OCI-LY7 (cell line): ENCODE measurements at regions not wholly inside any gene's neighbourhood (a gene's known extent, or its start where the extent isn't known, plus 50 kb on each side); places are given as distances from the start of the nearest gene placed in this dataset.

Source experiments
- BruUV-seq: library from RNA; stranded (reverse); fragments of 400-500 nt; replicated peaks from 2 replicates; lab custom pipeline; 2021; lab: Mats Ljungman, UMichigan
- CTCF ChIA-PET: fragments of 300-600 bp; sonication (Branson Sonifier 250); formaldehyde crosslinking; loops from one replicate; lab custom pipeline; 2022; ENCODE audit warnings: antibody characterized with exemption; ENCODE audit not compliant: unreplicated experiment; lab: Charles Lee
- POLR2A ChIA-PET: fragments of 300-600 bp; sonication (Branson Sonifier 250); formaldehyde crosslinking; loops from one replicate; lab custom pipeline; 2022; ENCODE audit warnings: antibody characterized with exemption; lab: Charles Lee
- DNase-seq: peaks from one replicate; pipeline ENCODE4 v3.0.0-alpha.2; 2015; ENCODE audit warnings: low spot score
- H2AFZ ChIP-seq: fragments of 200-600 bp; sonication (generic), shearing (Covaris generic); 2 replicates; pipeline ENCODE4 v1.6.1; 2014; ENCODE audit warnings: mild to moderate bottlenecking, antibody characterized with exemption, low read length, moderate library complexity
- H3K27ac ChIP-seq: fragments of 200-600 bp; sonication (generic); 2 replicates; pipeline ENCODE4 v1.5.1; 2014; ENCODE audit warnings: mixed run types, low read depth, mild to moderate bottlenecking, moderate library complexity, low read length, inconsistent platforms; ENCODE audit not compliant: poor library complexity, severe bottlenecking
- H3K36me3 ChIP-seq: fragments of 200-600 bp; sonication (generic); 2 replicates; pipeline ENCODE4 v1.6.1; 2014; ENCODE audit warnings: mild to moderate bottlenecking, antibody characterized with exemption, low read length, moderate library complexity, mixed read lengths; ENCODE audit not compliant: insufficient read depth
- H3K4me1 ChIP-seq: fragments of 200-600 bp; sonication (generic); 2 replicates; pipeline ENCODE4 v1.5.1; 2014; ENCODE audit warnings: mild to moderate bottlenecking, low read length; ENCODE audit not compliant: insufficient read depth, poor library complexity, severe bottlenecking
- H3K4me2 ChIP-seq: fragments of 200-600 bp; sonication (generic); 2 replicates; pipeline ENCODE4 v1.6.1; 2014; ENCODE audit warnings: mild to moderate bottlenecking, low read length
- H3K4me3 ChIP-seq: fragments of 200-600 bp; sonication (generic); 2 replicates; pipeline ENCODE4 v1.5.1; 2014; ENCODE audit warnings: mild to moderate bottlenecking, low read depth, low read length; ENCODE audit not compliant: poor library complexity, severe bottlenecking
- H3K79me2 ChIP-seq: fragments of 200-600 bp; sonication (generic); 2 replicates; pipeline ENCODE4 v1.6.1; 2016; ENCODE audit warnings: low read depth, mild to moderate bottlenecking, low read length, moderate library complexity, mixed read lengths; ENCODE audit not compliant: insufficient read depth
- H3K9me2 ChIP-seq: fragments of 200-600 bp; sonication (generic); 2 replicates; pipeline ENCODE4 v1.6.1; 2016; ENCODE audit warnings: mild to moderate bottlenecking, low read length, mixed read lengths; ENCODE audit not compliant: insufficient read depth
- H3K9me3 ChIP-seq: fragments of 200-600 bp; sonication (generic); 2 replicates; pipeline ENCODE4 v1.6.1; 2014; ENCODE audit warnings: mild to moderate bottlenecking, mixed run types, low read length, mixed read lengths
- H4K20me1 ChIP-seq: fragments of 200-600 bp; sonication (generic); 2 replicates; pipeline ENCODE4 v1.6.1; 2014; ENCODE audit warnings: mild to moderate bottlenecking, antibody characterized with exemption, low read length, moderate library complexity, mixed read lengths; ENCODE audit not compliant: insufficient read depth
- CTCF ChIP-seq: fragments of 200-600 bp; sonication (generic); conservative IDR thresholded peaks from 2 replicates; pipeline ENCODE4 v1.5.1; 2014; ENCODE audit warnings: mild to moderate bottlenecking, antibody characterized with exemption, low read length, moderate library complexity, mixed read lengths
- EZH2phosphoT487 ChIP-seq: fragments of 200-600 bp; sonication (generic); IDR thresholded peaks from 2 replicates; pipeline ENCODE4 v1.6.1; 2018; ENCODE audit warnings: low read depth, borderline replicate concordance, mild to moderate bottlenecking, mixed run types, antibody characterized with exemption, low read length, moderate library complexity, mixed read lengths
- intact Hi-C: fragments of 100-400 bp; cut with micrococcal nuclease; formaldehyde crosslinking; loops from one replicate; pipeline ENCODE4 v1.10.0; 2022; ENCODE audit not compliant: unreplicated experiment

- intact Hi-C loops = no loop called here
- no peak for DNase-seq
- Histone ChIP-seq H2AFZ (no peak overlapping the region), H3K4me1 (no peaks in the 10 kb centered on the region), H3K27ac (no peak overlapping the region), H3K9me3 (no peaks in the 10 kb centered on the region), H4K20me1 (no peaks in the 10 kb centered on the region), H3K9me2 (no peaks in the 10 kb centered on the region), H3K4me3 (no peak overlapping the region), H3K36me3 (no peaks in the 10 kb centered on the region), H3K4me2 (no peak overlapping the region), H3K79me2 (no peaks in the 10 kb centered on the region)
- BruUV-seq = no TSS peak
- ChIA-PET CTCF (no interaction called here), POLR2A (no interaction called here)
- no peak for TF ChIP-seq EZH2phosphoT487
- TF ChIP-seq CTCF = no peak
These were observed 119.4 kb downstream of the MRPS6 start for GRCh38 chr21:34192646-34193285.

- H2AFZ ChIP-seq = no peak overlapping the region
- no peaks in the 10 kb centered on the region for H3K9me3 ChIP-seq
- no peak overlapping the region for H3K4me2 ChIP-seq
- H3K4me3 ChIP-seq = no peak overlapping the region
- CTCF ChIA-PET = no interaction called here
- peaks cover 9% of the 10 kb centered on the region for H3K4me1 ChIP-seq
- H4K20me1 ChIP-seq = no peaks in the 10 kb centered on the region
- H3K79me2 ChIP-seq = no peaks in the 10 kb centered on the region
- DNase-seq = no peak
- intact Hi-C loops = no loop called here
- no TSS peak for BruUV-seq
- TF ChIP-seq CTCF = no peak
- TF ChIP-seq EZH2phosphoT487 = no peak
- H3K27ac ChIP-seq = no peak overlapping the region
- H3K36me3 ChIP-seq = no peaks in the 10 kb centered on the region
- no peaks in the 10 kb centered on the region for H3K9me2 ChIP-seq
- POLR2A ChIA-PET = interaction anchor here (0.7 kb wide), 2 partner anchors 10 to 13 kb away, joined by 3 to 4 read pairs; no protein-coding TSS in a partner anchor
These were observed 122.0 kb downstream of the MRPS6 start for GRCh38 chr21:34195335-34195734.

- ChIA-PET POLR2A (no interaction called here), CTCF (no interaction called here)
- no peak overlapping the region for H3K27ac ChIP-seq
- H3K9me3 ChIP-seq = no peaks in the 10 kb centered on the region
- no peak overlapping the region for H2AFZ ChIP-seq
- DNase-seq = no peak
- no peaks in the 10 kb centered on the region for H3K9me2 ChIP-seq
- no peak overlapping the region for H3K4me2 ChIP-seq
- intact Hi-C loops = no loop called here
- no peak overlapping the region for H3K4me3 ChIP-seq
- H3K36me3 ChIP-seq = no peaks in the 10 kb centered on the region
- no peaks in the 10 kb centered on the region for H4K20me1 ChIP-seq
- H3K4me1 ChIP-seq = peaks cover 9% of the 10 kb centered on the region
- TF ChIP-seq CTCF (no peak), EZH2phosphoT487 (no peak)
- H3K79me2 ChIP-seq = no peaks in the 10 kb centered on the region
- BruUV-seq = no TSS peak
These were observed 123.6 kb downstream of the MRPS6 start for GRCh38 chr21:34196996-34197395.
